HG03520 (cell line): ENCODE measurements at regions not wholly inside any gene's neighbourhood (a gene's known extent, or its start where the extent isn't known, plus 50 kb on each side); places are given as distances from the start of the nearest gene placed in this dataset.
"Not testable (repeated sequence)": the region's sequence is repeated elsewhere in the genome, so short reads cannot be mapped to it uniquely, and the experiment has no call there.

ENCODE experiments used
- ATAC-seq: cut with Tn5 transposase; IDR thresholded peaks from one replicate; pipeline ENCODE4 v1.9.1; 2021; ENCODE audit warnings: mild to moderate bottlenecking, moderate library complexity; ENCODE audit not compliant: unreplicated experiment

- no peak for ATAC-seq
These were observed 443.1 kb upstream of the RGS17 start for GRCh38 chr6:153574231-153574630.

GRCh38 chr6:153572371-153572770 is 441.3 kb upstream of the RGS17 start:
- no peak for ATAC-seq

- ATAC-seq, result no peak
These were observed 437.5 kb upstream of the RGS17 start for GRCh38 chr6:153568628-153569027.

GRCh38 chr6:153564803-153565202 is 433.7 kb upstream of the RGS17 start:
- no peak for ATAC-seq

- no peak for ATAC-seq
These were observed 431.9 kb upstream of the RGS17 start for GRCh38 chr6:153563001-153563400.

- ATAC-seq, result no peak
These were observed 422.5 kb upstream of the RGS17 start for GRCh38 chr6:153553627-153554026.

GRCh38 chr6:153539602-153540001 is 408.5 kb upstream of the RGS17 start:
- ATAC-seq, result no peak

GRCh38 chr6:153538491-153538890 is 407.4 kb upstream of the RGS17 start:
- no peak for ATAC-seq

- ATAC-seq, result no peak
These were observed 406.3 kb upstream of the RGS17 start for GRCh38 chr6:153537422-153537821.

- no peak for ATAC-seq
These were observed 395.4 kb upstream of the RGS17 start for GRCh38 chr6:153526479-153526878.

GRCh38 chr6:153525998-153526397 is 394.9 kb upstream of the RGS17 start:
- no peak for ATAC-seq

GRCh38 chr6:153523390-153523789 is 392.3 kb upstream of the RGS17 start:
- no peak for ATAC-seq

- ATAC-seq, result peak; percentile 87
These were observed 380.9 kb upstream of the RGS17 start for GRCh38 chr6:153511896-153512496.

- no peak for ATAC-seq
These were observed 372.7 kb upstream of the RGS17 start for GRCh38 chr6:153503810-153504209.

GRCh38 chr6:153493501-153493900 is 362.4 kb upstream of the RGS17 start:
- no peak for ATAC-seq

- no peak for ATAC-seq
These were observed 358.4 kb upstream of the RGS17 start for GRCh38 chr6:153489479-153489878.

GRCh38 chr6:153488267-153488666 is 357.2 kb upstream of the RGS17 start:
- ATAC-seq, result no peak

GRCh38 chr6:153485072-153485471 is 354.0 kb upstream of the RGS17 start:
- ATAC-seq, result no peak

- no peak for ATAC-seq
These were observed 353.0 kb upstream of the RGS17 start for GRCh38 chr6:153484056-153484455.

- ATAC-seq, result no peak
These were observed 345.2 kb upstream of the RGS17 start for GRCh38 chr6:153476243-153476642.

- ATAC-seq, result no peak
These were observed 334.0 kb upstream of the RGS17 start for GRCh38 chr6:153465050-153465449.

GRCh38 chr6:153449279-153449678 is 318.2 kb upstream of the RGS17 start:
- no peak for ATAC-seq

- ATAC-seq, result not testable (repeated sequence)
These were observed 311.7 kb upstream of the RGS17 start for GRCh38 chr6:153442749-153443148.
